Mesodermal cell (in vitro differentiated cells): ENCODE measurements at regions not wholly inside any gene's neighbourhood (a gene's known extent, or its start where the extent isn't known, plus 50 kb on each side); places are given as distances from the start of the nearest gene placed in this dataset.
"Not testable (repeated sequence)": the region's sequence is repeated elsewhere in the genome, so short reads cannot be mapped to it uniquely, and the experiment has no call there.

Source experiments
- H3K27ac ChIP-seq: 2 replicates; pipeline ENCODE4 v1.7.0; 2013; ENCODE audit warnings: mild to moderate bottlenecking, low read depth, low read length, moderate library complexity; ENCODE audit not compliant: severe bottlenecking
- H3K36me3 ChIP-seq: 2 replicates; pipeline ENCODE4 v1.7.1; 2013; ENCODE audit warnings: mild to moderate bottlenecking, low read length, moderate library complexity; ENCODE audit not compliant: control insufficient read depth, insufficient read depth
- H3K4me1 ChIP-seq: one replicate; pipeline ENCODE4 v1.7.1; 2013; ENCODE audit warnings: mild to moderate bottlenecking, low read length; ENCODE audit not compliant: insufficient read depth, control insufficient read depth, poor library complexity, severe bottlenecking
- H3K4me3 ChIP-seq: 2 replicates; pipeline ENCODE4 v1.7.0; 2013; ENCODE audit warnings: low read length, control low read depth, mild to moderate bottlenecking; ENCODE audit not compliant: insufficient read depth, poor library complexity, severe bottlenecking; ENCODE audit errors: extremely low read depth
- H3K9me3 ChIP-seq: 2 replicates; pipeline ENCODE4 v1.7.1; 2013; ENCODE audit warnings: mild to moderate bottlenecking, low read length, moderate library complexity; ENCODE audit not compliant: control insufficient read depth
- WGBS, 2 experiments: methylation state at CpG; one replicate each; pipeline ENCODE4 v1.1.5; 2013; ENCODE audit warnings: missing lambda C conversion rate in 2 of 2; ENCODE audit not compliant: insufficient coverage in 2 of 2; 5-methylcytosine and 5-hydroxymethylcytosine counted together

DNA sequence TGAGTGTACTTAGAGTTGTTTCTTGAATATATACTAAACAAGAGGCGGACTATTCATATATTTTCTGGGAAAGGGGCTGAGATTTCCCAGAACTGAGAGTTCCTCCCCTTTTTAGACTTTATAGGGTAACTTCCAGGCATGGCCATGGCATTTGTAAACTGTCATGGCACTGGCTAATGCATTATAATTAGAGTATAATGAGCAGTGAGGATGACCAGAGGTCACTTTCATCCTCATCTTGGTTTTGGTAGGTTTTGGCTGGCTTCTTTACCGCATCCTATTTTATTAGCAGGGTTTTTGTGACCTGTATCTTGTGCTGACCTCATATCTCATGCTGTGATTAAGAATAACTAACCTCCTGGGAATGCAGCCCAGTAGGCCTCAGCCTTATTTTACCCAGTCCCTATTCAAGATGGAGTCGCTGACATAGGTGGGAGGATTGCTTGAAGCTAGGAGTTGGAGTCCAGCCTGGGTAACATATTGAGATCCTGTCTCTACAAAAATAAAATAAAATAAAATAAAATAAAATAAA is 91.4 kb downstream of the MOBP start:
- no peaks in the 10 kb centered on the region for H3K9me3 ChIP-seq
- H3K36me3 ChIP-seq, result no peaks in the 10 kb centered on the region
- WGBS, 2 experiments, result no CpG with 5 or more reads among the region's 3 CpGs
- no peak overlapping the region for H3K4me3 ChIP-seq
- no peak overlapping the region for H3K27ac ChIP-seq
- H3K4me1 ChIP-seq, result no peaks in the 10 kb centered on the region

DNA sequence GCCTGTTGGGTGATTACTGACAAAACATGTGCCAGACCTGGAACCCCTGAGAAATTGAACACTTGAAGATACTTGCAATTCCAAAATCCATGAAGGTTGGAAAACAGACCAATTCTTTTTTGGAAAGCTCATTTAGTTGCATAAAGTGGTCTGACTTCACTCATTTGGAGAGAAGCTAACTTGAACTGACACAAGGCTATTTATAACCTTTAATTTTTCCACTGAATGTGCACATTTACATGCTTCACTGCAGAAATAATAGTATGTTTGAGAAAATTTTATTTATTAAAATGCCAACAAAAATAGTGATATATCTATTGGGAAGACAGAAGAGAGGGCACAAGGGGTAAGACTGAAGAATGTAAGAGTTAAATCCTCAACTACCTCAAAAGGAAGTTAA is 92.1 kb downstream of the MOBP start:
- H3K4me3 ChIP-seq, result no peak overlapping the region
- no peaks in the 10 kb centered on the region for H3K36me3 ChIP-seq
- no peaks in the 10 kb centered on the region for H3K9me3 ChIP-seq
- no peaks in the 10 kb centered on the region for H3K4me1 ChIP-seq
- no peak overlapping the region for H3K27ac ChIP-seq

DNA sequence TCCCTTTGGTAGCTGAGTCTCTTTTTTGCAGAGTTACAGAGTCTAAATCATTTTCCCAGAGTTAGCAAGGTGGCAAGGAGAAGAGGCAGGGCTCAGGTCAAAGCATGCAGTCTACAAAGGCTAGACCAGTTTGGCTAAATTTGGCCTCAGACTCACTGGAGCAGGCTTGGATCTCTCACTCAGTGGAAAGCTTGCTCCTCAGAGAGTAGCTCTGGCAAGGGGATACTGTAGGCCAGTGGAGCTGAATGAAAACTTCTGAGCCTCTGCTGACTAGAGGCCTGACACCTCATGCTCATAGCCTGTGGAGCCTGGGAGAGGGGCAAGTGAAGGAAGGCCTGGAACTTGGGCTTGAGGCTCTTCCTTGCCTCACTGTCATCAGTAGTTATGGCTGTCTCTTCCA is 101.0 kb downstream of the MOBP start:
- Histone ChIP-seq H3K9me3 (no peaks in the 10 kb centered on the region), H3K4me1 (no peaks in the 10 kb centered on the region), H3K27ac (no peak overlapping the region), H3K36me3 (no peaks in the 10 kb centered on the region), H3K4me3 (no peak overlapping the region)

DNA sequence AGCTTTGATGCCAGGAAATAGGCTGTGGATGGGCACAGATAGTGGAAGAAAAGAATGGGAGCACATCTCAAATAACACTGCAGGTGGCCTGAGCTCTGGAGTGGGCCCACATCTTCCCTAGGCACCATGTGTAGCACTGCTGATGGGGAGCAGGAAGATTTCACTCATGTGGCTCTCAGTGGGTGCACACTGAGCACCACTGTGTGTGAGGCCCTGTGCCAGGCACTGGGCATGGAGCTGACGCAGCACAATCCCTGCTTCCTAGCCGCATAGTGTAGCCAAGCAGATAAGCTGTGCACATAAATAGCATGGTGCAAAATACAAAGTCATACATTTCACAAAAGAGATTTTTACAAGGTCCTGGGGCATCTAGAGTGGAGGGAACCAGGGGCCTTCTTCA is 101.6 kb downstream of the MOBP start:
- Histone ChIP-seq H3K4me1 (no peaks in the 10 kb centered on the region), H3K36me3 (no peaks in the 10 kb centered on the region), H3K27ac (no peak overlapping the region), H3K4me3 (no peak overlapping the region), H3K9me3 (no peaks in the 10 kb centered on the region)
- WGBS, 2 experiments, result 71% methylated on average over 1 of the region's 2 CpGs; no CpG with 5 or more reads in 1 of the 2 experiments

DNA sequence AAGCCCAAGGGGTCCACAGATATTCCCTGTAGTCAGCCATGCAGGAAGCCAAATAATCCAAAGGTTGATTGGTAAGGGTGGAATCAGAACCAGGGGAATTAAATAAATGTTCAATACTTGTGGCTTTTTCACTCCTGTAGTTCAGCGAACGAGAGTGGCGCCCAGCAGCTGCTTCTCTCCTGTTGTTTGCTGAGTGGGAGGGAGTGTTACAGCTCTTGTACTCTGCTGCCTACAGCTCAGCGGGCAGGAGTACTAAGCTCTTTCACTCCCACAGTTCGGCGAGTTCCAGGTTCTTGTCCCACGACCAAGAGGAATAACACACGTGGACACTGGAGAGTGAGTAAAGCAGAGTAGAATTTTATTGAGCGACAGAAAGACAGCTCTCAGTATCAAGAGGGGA is 105.9 kb downstream of the MOBP start:
- Histone ChIP-seq H3K36me3 (no peaks in the 10 kb centered on the region), H3K4me1 (no peaks in the 10 kb centered on the region), H3K27ac (no peak overlapping the region), H3K4me3 (no peak overlapping the region), H3K9me3 (no peaks in the 10 kb centered on the region)
- 88 to 100% methylated on average over 5 to 6 of the region's 9 CpGs for WGBS, 2 experiments

DNA sequence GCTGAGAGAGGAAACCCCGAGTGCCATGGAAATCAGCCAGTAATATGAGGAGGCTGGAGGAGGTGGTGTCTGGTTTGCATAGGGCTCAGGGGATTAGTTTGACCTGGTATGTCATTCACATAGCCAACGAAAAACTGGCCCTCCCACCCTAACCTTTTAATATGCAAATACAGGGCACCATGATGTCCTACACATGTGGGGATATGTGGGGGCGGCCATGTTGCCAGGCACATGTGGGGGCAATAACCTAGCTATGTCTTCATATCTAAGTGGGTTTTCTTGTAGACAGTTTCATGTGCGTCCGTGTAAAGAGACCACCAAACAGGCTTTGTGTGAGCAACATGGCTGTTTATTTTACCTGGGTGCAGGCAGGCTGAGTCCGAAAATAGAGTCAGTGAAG is 110.1 kb downstream of the MOBP start:
- Histone ChIP-seq H3K36me3 (no peaks in the 10 kb centered on the region), H3K4me3 (no peak overlapping the region), H3K4me1 (no peaks in the 10 kb centered on the region), H3K27ac (no peak overlapping the region), H3K9me3 (no peaks in the 10 kb centered on the region)
- WGBS, 2 experiments, result 48 to 50% methylated on average over 3 of the region's 6 CpGs

DNA sequence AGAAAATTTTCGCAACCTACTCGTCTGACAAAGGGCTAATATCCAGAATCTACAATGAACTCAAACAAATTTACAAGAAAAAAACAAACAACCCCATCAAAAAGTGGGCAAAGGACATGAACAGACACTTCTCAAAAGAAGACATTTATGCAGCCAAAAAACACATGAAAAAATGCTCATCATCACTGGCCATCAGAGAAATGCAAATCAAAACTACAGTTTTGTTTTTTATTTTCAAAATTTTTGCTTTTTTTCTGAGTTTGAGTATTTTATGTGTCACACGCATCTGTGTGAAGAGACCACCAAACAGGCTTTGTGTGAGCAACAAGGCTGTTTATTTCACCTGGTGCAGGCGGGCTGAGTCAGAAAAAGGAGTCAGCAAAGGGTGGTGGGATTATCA is 118.7 kb downstream of the MOBP start:
- H3K27ac ChIP-seq, H3K4me3 ChIP-seq, H3K4me1 ChIP-seq, H3K9me3 ChIP-seq, H3K36me3 ChIP-seq: not testable (repeated sequence)
- 84 to 93% methylated on average over 2 of the region's 4 CpGs for WGBS, 2 experiments

DNA sequence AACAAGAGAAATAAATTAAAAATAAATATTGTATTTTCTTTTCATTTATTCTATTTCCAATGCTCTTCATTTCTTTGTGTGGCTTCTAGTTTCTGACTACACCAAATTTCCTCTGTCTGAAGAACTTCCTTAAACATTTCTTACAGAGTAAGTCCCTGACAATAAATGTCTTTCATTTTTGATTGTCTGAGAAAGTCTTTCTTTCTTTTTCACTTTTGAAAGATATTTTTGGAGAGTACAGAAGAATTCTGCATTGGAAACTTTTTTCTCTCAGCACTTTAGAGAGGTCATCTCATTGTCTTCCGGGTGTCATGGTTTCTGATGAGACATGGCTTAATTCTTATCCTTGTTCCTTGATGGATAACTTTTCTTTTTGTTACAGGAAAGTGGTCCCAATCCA is 119.6 kb downstream of the MOBP start:
- Histone ChIP-seq H3K36me3 (no peaks in the 10 kb centered on the region), H3K4me3 (no peak overlapping the region), H3K4me1 (no peaks in the 10 kb centered on the region), H3K9me3 (peaks cover 3% of the 10 kb centered on the region), H3K27ac (no peak overlapping the region)
- WGBS, 2 experiments, result 100% methylated on average over 1 of the region's 1 CpG; no CpG with 5 or more reads in 1 of the 2 experiments

DNA sequence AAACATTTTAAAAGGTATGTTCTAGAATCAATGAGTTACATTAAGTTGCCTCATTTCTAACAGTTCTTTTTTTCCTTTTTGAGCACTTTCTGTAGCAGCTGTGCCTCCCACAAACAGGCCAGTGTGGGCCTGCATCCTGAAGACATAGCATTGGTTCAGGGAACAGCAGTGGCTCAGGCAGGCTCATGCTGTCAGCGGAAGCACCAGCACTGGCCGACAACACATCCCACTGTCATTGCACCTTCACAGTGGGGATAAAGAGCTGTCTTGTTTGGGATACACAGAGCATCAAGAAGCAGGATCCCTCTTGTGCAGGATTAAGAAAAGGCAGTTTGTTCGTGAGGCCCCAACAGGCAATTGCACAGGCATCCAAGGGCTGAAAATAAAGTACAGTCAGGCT is 123.3 kb downstream of the MOBP start:
- no peak overlapping the region for H3K4me3 ChIP-seq
- no peaks in the 10 kb centered on the region for H3K4me1 ChIP-seq
- no peaks in the 10 kb centered on the region for H3K36me3 ChIP-seq
- WGBS, 2 experiments, result 87 to 91% methylated on average over 1 to 3 of the region's 3 CpGs
- no peak overlapping the region for H3K27ac ChIP-seq
- no peaks in the 10 kb centered on the region for H3K9me3 ChIP-seq

DNA sequence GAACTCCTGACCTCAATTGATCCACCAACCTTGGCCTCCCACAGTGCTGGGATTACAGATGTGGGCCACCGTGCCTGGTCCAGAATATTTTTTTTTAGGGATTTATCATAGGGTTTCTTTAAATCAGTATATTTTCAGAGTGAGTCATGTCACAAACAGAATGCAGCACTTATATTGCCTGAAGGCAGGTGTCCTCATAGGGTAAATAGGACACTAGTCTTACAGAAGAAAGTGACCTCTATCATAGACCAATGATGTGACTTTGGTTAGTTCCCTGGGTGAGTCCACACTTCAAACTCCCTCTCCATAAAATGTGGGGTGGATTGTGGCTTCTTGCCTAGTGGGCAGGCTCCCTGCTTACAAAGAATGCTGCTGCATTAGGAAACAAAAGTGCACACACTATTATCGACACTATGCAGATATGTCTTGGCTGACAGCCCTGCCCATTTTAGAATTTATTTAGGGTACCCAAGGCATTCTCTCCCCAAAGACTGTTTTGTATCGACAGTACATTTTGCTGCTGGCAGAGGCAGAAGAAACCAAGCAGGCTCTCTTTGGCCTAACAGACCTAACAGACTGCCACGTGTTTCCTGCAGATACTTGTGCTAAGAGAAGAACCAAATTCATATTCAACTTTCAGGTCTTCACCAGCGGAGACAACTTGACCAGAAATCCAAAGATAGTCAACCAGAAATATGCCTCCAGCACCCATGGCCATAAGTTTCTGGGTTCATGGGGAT is 125.0 kb downstream of the MOBP start:
- WGBS, 2 experiments, result 93 to 95% methylated on average over 3 to 4 of the region's 5 CpGs
- Histone ChIP-seq H3K27ac (no peak overlapping the region), H3K9me3 (no peaks in the 10 kb centered on the region), H3K4me1 (no peaks in the 10 kb centered on the region), H3K4me3 (no peak overlapping the region), H3K36me3 (no peaks in the 10 kb centered on the region)

DNA sequence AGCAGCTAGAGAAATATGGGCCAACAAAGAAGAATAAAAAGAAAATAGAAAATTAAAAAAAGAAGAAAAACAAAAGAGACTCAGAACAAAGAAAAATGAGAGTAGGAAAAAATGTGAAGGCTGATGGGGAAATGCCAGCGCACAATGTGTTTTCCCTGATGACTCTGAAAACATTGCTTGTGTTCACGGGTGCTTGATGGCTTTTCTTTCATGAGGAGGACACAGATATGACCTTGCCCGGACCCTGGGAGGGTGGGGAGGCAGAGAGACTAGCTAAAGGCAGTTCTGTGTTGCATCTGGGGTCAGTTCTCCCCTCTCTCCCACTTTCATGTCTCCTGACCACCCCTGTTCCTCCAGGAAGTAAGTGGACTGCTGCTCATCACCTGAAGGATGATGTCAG is 125.9 kb downstream of the MOBP start:
- H3K4me3 ChIP-seq, result no peak overlapping the region
- 95 to 100% methylated on average over 1 to 2 of the region's 3 CpGs for WGBS, 2 experiments
- H3K27ac ChIP-seq, result no peak overlapping the region
- H3K4me1 ChIP-seq, result no peaks in the 10 kb centered on the region
- no peaks in the 10 kb centered on the region for H3K36me3 ChIP-seq
- H3K9me3 ChIP-seq, result no peaks in the 10 kb centered on the region
